NT2/D1 (cell line): ENCODE measurements at regions not wholly inside any gene's neighbourhood (a gene's known extent, or its start where the extent isn't known, plus 50 kb on each side); places are given as distances from the start of the nearest gene placed in this dataset.

Experiments used
- SUZ12 ChIP-seq: IDR thresholded peaks from 2 replicates; pipeline ENCODE4 v1.6.1; 2011; ENCODE audit not compliant: insufficient read length, insufficient read depth; ENCODE audit errors: extremely low read depth
- YY1 ChIP-seq: IDR thresholded peaks from 2 replicates; pipeline ENCODE4 v1.6.1; 2011; ENCODE audit not compliant: insufficient read length, insufficient read depth
- ZNF274 ChIP-seq: IDR thresholded peaks from 2 replicates; pipeline ENCODE4 v1.6.1; 2011; ENCODE audit warnings: mild to moderate bottlenecking, low read depth, low read length

GRCh38 chr3:83224101-83224868, 1462.8 kb upstream of the GBE1 start:
- TF ChIP-seq ZNF274, result no peak
- no peak for TF ChIP-seq YY1
- TF ChIP-seq SUZ12, result no peak
